K562 (cell line): ENCODE measurements at regions not wholly inside any gene's neighbourhood (a gene's known extent, or its start where the extent isn't known, plus 50 kb on each side); places are given as distances from the start of the nearest gene placed in this dataset.

Experiments
- CBX3 ChIP-seq, 2 experiments: IDR thresholded peaks; 1 replicate in 1 of 2; 2 replicates in 1 of 2; pipeline ENCODE4 v1.6.1; 2012; ENCODE audit warnings: inconsistent platforms in 2 of 2, low read length in 2 of 2, borderline replicate concordance in 1 of 2, control low read depth in 1 of 2
- CREB1 ChIP-seq, 2 experiments: sonication (generic) in 1 of 2; formaldehyde crosslinking in 1 of 2; IDR thresholded peaks; 2 replicates each; pipeline versions ENCODE4 v1.6.1 to v1.8.0; 2012 to 2022; ENCODE audit warnings: inconsistent platforms in 1 of 2, mild to moderate bottlenecking in 1 of 2, missing genetic modification reagents in 1 of 2, moderate library complexity in 1 of 2
- ETV1 ChIP-seq: fragments of 450-650 bp; conservative IDR thresholded peaks from 2 replicates; pipeline ENCODE4 v1.6.1; 2016; ENCODE audit warnings: missing genetic modification characterization, control low read depth, low read depth, missing compliant biosample characterization
- FOSL1 ChIP-seq: fragments of 200-800 bp; sonication (Bioruptor generic); conservative IDR thresholded peaks from 2 replicates; pipeline ENCODE4 v1.6.1; 2016; ENCODE audit warnings: missing genetic modification characterization, missing compliant biosample characterization
- FOXM1 ChIP-seq, 2 experiments: fragments of 450-650 bp in 1 of 2; sonication (generic) in 1 of 2; formaldehyde crosslinking in 1 of 2; IDR thresholded peaks; 2 replicates each; pipeline versions ENCODE4 v1.6.1 to v1.9.0; 2017 to 2022; ENCODE audit warnings: low read depth in 2 of 2, mild to moderate bottlenecking in 2 of 2, missing genetic modification reagents in 1 of 2, moderate library complexity in 1 of 2
- TF ChIP-seq, protein P1 (sequence below): sonication (generic); formaldehyde crosslinking; IDR thresholded peaks from 2 replicates; pipeline ENCODE4 v1.9.0; 2022; ENCODE audit warnings: mild to moderate bottlenecking, missing genetic modification reagents
- TF ChIP-seq, protein P2 (sequence below): fragments of 250-450 bp; sonication (Bioruptor Pico); IDR thresholded peaks from 2 replicates; pipeline ENCODE4 v1.4.0; 2020
- TF ChIP-seq, protein P3 (sequence below): fragments of 200-800 bp; sonication (Bioruptor generic); IDR thresholded peaks from 2 replicates; pipeline ENCODE4 v1.6.1; 2017; ENCODE audit warnings: missing genetic modification characterization, missing compliant biosample characterization
- TF ChIP-seq, protein P4 (sequence below): fragments of 250-450 bp; sonication (Bioruptor Pico); IDR thresholded peaks from 2 replicates; pipeline ENCODE4 v1.8.0; 2022; ENCODE audit warnings: inconsistent platforms, mild to moderate bottlenecking, moderate library complexity, borderline replicate concordance
- TF ChIP-seq, protein P5 (sequence below): sonication (generic); formaldehyde crosslinking; IDR thresholded peaks from 2 replicates; pipeline ENCODE4 v1.8.1; 2023; ENCODE audit warnings: missing genetic modification reagents, mild to moderate bottlenecking, borderline replicate concordance

DNA sequence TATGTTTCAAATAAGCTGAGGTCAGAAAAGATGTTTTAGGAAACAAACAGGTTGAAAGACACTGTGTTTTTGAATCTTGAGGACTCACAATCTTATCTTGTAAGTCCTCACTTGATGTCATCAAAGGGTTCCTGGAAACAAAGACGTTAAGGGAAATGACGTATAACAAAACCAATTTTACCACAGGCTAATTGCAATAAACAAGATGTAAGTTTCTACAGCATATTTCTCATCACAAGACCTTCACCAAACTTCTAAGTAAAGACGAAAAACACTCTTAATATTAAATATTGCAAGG is 433.5 kb upstream of the FAT3 start (continued):
- TF ChIP-seq, protein P1, sequence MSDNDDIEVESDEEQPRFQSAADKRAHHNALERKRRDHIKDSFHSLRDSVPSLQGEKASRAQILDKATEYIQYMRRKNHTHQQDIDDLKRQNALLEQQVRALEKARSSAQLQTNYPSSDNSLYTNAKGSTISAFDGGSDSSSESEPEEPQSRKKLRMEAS = no peak
- TF ChIP-seq, protein P2, sequence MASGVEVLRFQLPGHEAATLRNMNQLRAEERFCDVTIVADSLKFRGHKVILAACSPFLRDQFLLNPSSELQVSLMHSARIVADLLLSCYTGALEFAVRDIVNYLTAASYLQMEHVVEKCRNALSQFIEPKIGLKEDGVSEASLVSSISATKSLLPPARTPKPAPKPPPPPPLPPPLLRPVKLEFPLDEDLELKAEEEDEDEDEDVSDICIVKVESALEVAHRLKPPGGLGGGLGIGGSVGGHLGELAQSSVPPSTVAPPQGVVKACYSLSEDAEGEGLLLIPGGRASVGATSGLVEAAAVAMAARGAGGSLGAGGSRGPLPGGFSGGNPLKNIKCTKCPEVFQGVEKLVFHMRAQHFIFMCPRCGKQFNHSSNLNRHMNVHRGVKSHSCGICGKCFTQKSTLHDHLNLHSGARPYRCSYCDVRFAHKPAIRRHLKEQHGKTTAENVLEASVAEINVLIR (CRISPR knock-in tag) = peak; percentile 79
- TF ChIP-seq, protein P3, sequence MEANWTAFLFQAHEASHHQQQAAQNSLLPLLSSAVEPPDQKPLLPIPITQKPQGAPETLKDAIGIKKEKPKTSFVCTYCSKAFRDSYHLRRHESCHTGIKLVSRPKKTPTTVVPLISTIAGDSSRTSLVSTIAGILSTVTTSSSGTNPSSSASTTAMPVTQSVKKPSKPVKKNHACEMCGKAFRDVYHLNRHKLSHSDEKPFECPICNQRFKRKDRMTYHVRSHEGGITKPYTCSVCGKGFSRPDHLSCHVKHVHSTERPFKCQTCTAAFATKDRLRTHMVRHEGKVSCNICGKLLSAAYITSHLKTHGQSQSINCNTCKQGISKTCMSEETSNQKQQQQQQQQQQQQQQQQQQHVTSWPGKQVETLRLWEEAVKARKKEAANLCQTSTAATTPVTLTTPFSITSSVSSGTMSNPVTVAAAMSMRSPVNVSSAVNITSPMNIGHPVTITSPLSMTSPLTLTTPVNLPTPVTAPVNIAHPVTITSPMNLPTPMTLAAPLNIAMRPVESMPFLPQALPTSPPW = no peak
- TF ChIP-seq, protein P4, sequence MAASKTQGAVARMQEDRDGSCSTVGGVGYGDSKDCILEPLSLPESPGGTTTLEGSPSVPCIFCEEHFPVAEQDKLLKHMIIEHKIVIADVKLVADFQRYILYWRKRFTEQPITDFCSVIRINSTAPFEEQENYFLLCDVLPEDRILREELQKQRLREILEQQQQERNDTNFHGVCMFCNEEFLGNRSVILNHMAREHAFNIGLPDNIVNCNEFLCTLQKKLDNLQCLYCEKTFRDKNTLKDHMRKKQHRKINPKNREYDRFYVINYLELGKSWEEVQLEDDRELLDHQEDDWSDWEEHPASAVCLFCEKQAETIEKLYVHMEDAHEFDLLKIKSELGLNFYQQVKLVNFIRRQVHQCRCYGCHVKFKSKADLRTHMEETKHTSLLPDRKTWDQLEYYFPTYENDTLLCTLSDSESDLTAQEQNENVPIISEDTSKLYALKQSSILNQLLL = no peak
- TF ChIP-seq FOXM1 (IDR thresholded peaks at IDR 0.05; ENCODE audit: low read depth) (peak; percentile 68; the same call in 1 of the 2 replicates), FOXM1 (CRISPR knock-in tag; IDR thresholded peaks at IDR 0.05; ENCODE audit: low read depth) (no peak), CBX3 (IDR thresholded peaks at IDR 0.05; ENCODE audit: borderline replicate concordance in 1 of 2, low read length in 2 of 2) (0 out of 3 replicates have a peak, but pooled peaks of 1 of the 2 experiments have one; percentile 9), ETV1 (tag) (peak; percentile 74), FOSL1 (tag) (peak; percentile 50; the same call in 1 of the 2 replicates), CREB1 (IDR thresholded peaks at IDR 0.05) (peak; percentile 74), CREB1 (CRISPR knock-in tag; IDR thresholded peaks at IDR 0.05) (peak; percentile 41; the same call in 1 of the 2 replicates)
- TF ChIP-seq, protein P5, sequence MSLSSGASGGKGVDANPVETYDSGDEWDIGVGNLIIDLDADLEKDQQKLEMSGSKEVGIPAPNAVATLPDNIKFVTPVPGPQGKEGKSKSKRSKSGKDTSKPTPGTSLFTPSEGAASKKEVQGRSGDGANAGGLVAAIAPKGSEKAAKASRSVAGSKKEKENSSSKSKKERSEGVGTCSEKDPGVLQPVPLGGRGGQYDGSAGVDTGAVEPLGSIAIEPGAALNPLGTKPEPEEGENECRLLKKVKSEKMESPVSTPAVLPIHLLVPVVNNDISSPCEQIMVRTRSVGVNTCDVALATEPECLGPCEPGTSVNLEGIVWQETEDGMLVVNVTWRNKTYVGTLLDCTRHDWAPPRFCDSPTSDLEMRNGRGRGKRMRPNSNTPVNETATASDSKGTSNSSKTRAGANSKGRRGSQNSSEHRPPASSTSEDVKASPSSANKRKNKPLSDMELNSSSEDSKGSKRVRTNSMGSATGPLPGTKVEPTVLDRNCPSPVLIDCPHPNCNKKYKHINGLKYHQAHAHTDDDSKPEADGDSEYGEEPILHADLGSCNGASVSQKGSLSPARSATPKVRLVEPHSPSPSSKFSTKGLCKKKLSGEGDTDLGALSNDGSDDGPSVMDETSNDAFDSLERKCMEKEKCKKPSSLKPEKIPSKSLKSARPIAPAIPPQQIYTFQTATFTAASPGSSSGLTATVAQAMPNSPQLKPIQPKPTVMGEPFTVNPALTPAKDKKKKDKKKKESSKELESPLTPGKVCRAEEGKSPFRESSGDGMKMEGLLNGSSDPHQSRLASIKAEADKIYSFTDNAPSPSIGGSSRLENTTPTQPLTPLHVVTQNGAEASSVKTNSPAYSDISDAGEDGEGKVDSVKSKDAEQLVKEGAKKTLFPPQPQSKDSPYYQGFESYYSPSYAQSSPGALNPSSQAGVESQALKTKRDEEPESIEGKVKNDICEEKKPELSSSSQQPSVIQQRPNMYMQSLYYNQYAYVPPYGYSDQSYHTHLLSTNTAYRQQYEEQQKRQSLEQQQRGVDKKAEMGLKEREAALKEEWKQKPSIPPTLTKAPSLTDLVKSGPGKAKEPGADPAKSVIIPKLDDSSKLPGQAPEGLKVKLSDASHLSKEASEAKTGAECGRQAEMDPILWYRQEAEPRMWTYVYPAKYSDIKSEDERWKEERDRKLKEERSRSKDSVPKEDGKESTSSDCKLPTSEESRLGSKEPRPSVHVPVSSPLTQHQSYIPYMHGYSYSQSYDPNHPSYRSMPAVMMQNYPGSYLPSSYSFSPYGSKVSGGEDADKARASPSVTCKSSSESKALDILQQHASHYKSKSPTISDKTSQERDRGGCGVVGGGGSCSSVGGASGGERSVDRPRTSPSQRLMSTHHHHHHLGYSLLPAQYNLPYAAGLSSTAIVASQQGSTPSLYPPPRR (CRISPR knock-in tag) = no peak
